Glomerular endothelial cell (primary cell): ENCODE measurements at regions not wholly inside any gene's neighbourhood (a gene's known extent, or its start where the extent isn't known, plus 50 kb on each side); places are given as distances from the start of the nearest gene placed in this dataset.
"Not testable (repeated sequence)": the region's sequence is repeated elsewhere in the genome, so short reads cannot be mapped to it uniquely, and the experiment has no call there.

ENCODE experiments used
- DNase-seq: peaks from one replicate; pipeline ENCODE4 v3.0.0-alpha.2; 2011; ENCODE audit warnings: low read depth, low spot score; ENCODE audit errors: extremely low read depth

GRCh38 chr6:169019727-169020491, 233.7 kb downstream of the THBS2 start:
- no peak for DNase-seq

GRCh38 chr6:169019111-169019510, 234.5 kb downstream of the THBS2 start:
- no peak for DNase-seq

GRCh38 chr6:169016758-169017157, 236.9 kb downstream of the THBS2 start:
- no peak for DNase-seq

- no peak for DNase-seq
Observed at GRCh38 chr6:169014211-169015197, 239.1 kb downstream of the THBS2 start.

GRCh38 chr6:169009628-169010027, 244.0 kb downstream of the THBS2 start:
- DNase-seq = no peak

GRCh38 chr6:169008641-169009257, 244.9 kb downstream of the THBS2 start:
- DNase-seq = no peak

- no peak for DNase-seq
Observed at GRCh38 chr6:169005166-169005565, 248.5 kb downstream of the THBS2 start.

- no peak for DNase-seq
Observed at GRCh38 chr6:169000022-169000421, 253.6 kb downstream of the THBS2 start.

GRCh38 chr6:168999392-168999791, 254.3 kb downstream of the THBS2 start:
- no peak for DNase-seq

GRCh38 chr6:168996356-168996625, 257.4 kb downstream of the THBS2 start:
- no peak for DNase-seq

- DNase-seq = no peak
Observed at GRCh38 chr6:168995526-168996355, 257.9 kb downstream of the THBS2 start.

- DNase-seq = no peak
Observed at GRCh38 chr6:168994956-168995355, 258.7 kb downstream of the THBS2 start.

GRCh38 chr6:168992446-168993144, 261.1 kb downstream of the THBS2 start:
- DNase-seq = no peak

- not testable (repeated sequence) for DNase-seq
Observed at GRCh38 chr6:168991695-168992094, 262.0 kb downstream of the THBS2 start.

GRCh38 chr6:168990019-168990751, 263.5 kb downstream of the THBS2 start:
- no peak for DNase-seq

GRCh38 chr6:168989421-168989820, 264.2 kb downstream of the THBS2 start:
- DNase-seq = no peak

GRCh38 chr6:168988801-168989200, 264.8 kb downstream of the THBS2 start:
- no peak for DNase-seq

- no peak for DNase-seq
Observed at GRCh38 chr6:168988280-168988679, 265.4 kb downstream of the THBS2 start.

- no peak for DNase-seq
Observed at GRCh38 chr6:168985705-168986104, 267.9 kb downstream of the THBS2 start.
